GM21515 (cell line): ENCODE measurements at regions not wholly inside any gene's neighbourhood (a gene's known extent, or its start where the extent isn't known, plus 50 kb on each side); places are given as distances from the start of the nearest gene placed in this dataset.
"Not testable (repeated sequence)": the region's sequence is repeated elsewhere in the genome, so short reads cannot be mapped to it uniquely, and the experiment has no call there.

Experiments
- ATAC-seq: cut with Tn5 transposase; IDR thresholded peaks from one replicate; pipeline ENCODE4 v1.9.1; 2021; ENCODE audit not compliant: unreplicated experiment

GRCh38 chr21:28224191-28224726, 768.4 kb downstream of the LTN1 start:
- ATAC-seq = no peak

- ATAC-seq = no peak
These were observed 770.7 kb downstream of the LTN1 start for GRCh38 chr21:28221984-28222383.

- ATAC-seq = no peak
These were observed 772.0 kb downstream of the LTN1 start for GRCh38 chr21:28220680-28221079.

GRCh38 chr21:28216976-28217523, 775.6 kb downstream of the LTN1 start:
- ATAC-seq = no peak

- ATAC-seq = no peak
These were observed 777.3 kb downstream of the LTN1 start for GRCh38 chr21:28215214-28215954.

- no peak for ATAC-seq
These were observed 777.9 kb downstream of the LTN1 start for GRCh38 chr21:28214786-28215185.

GRCh38 chr21:28213261-28213660, 779.4 kb downstream of the LTN1 start:
- no peak for ATAC-seq

- no peak for ATAC-seq
These were observed 780.6 kb downstream of the LTN1 start for GRCh38 chr21:28212061-28212460.

- no peak for ATAC-seq
These were observed 785.1 kb downstream of the LTN1 start for GRCh38 chr21:28207436-28208173.

- no peak for ATAC-seq
These were observed 792.0 kb downstream of the LTN1 start for GRCh38 chr21:28200726-28201125.

- no peak for ATAC-seq
These were observed 795.7 kb downstream of the LTN1 start for GRCh38 chr21:28196981-28197380.

GRCh38 chr21:28193189-28193588, 799.5 kb downstream of the LTN1 start:
- no peak for ATAC-seq

GRCh38 chr21:28186604-28187003, 806.1 kb downstream of the LTN1 start:
- no peak for ATAC-seq

- no peak for ATAC-seq
These were observed 810.9 kb downstream of the LTN1 start for GRCh38 chr21:28181730-28182129.

- no peak for ATAC-seq
These were observed 813.5 kb downstream of the LTN1 start for GRCh38 chr21:28179136-28179535.

- no peak for ATAC-seq
These were observed 815.6 kb downstream of the LTN1 start for GRCh38 chr21:28177124-28177523.

GRCh38 chr21:28174701-28175100, 818.0 kb downstream of the LTN1 start:
- ATAC-seq = no peak

GRCh38 chr21:28174006-28174405, 818.7 kb downstream of the LTN1 start:
- no peak for ATAC-seq

- no peak for ATAC-seq
These were observed 820.3 kb downstream of the LTN1 start for GRCh38 chr21:28172376-28172775.

GRCh38 chr21:28167366-28167765, 825.3 kb downstream of the LTN1 start:
- no peak for ATAC-seq

GRCh38 chr21:28164519-28164918, 828.2 kb downstream of the LTN1 start:
- not testable (repeated sequence) for ATAC-seq

GRCh38 chr21:28162052-28162451, 830.6 kb downstream of the LTN1 start:
- not testable (repeated sequence) for ATAC-seq
